A549 (cell line): ENCODE measurements at regions not wholly inside any gene's neighbourhood (a gene's known extent, or its start where the extent isn't known, plus 50 kb on each side); places are given as distances from the start of the nearest gene placed in this dataset.

ENCODE experiments used
- CBX2 ChIP-seq: fragments of 200-600 bp; sonication (generic); IDR thresholded peaks from 2 replicates; pipeline ENCODE4 v1.6.1; 2016; ENCODE audit warnings: low read depth, mild to moderate bottlenecking, borderline replicate concordance
- CEBPB ChIP-seq, 2 experiments: fragments of >200 bp in 1 of 2; sonication (Bioruptor Twin) in 1 of 2; formaldehyde crosslinking in 1 of 2; IDR thresholded peaks; 2 replicates each; pipeline ENCODE4 v1.6.1; 2012 to 2016
- CTCF ChIP-seq: fragments of >200 bp; sonication (Bioruptor Twin); formaldehyde crosslinking; IDR thresholded peaks from 3 replicates; pipeline ENCODE4 v1.5.1; 2016
- EP300 ChIP-seq, 2 experiments: fragments of >200 bp; sonication (Bioruptor Twin); formaldehyde crosslinking; IDR thresholded peaks; 2 replicates in 1 of 2; 3 replicates in 1 of 2; pipeline ENCODE4 v1.6.1; 2016 to 2017
- FOSL2 ChIP-seq, 2 experiments: fragments of 450-650 bp in 1 of 2; fragments of >200 bp in 1 of 2; sonication (Bioruptor Twin) in 1 of 2; formaldehyde crosslinking; IDR thresholded peaks; 2 replicates each; pipeline versions ENCODE4 v1.5.0 to v1.6.1; 2016 to 2020; ENCODE audit warnings: mild to moderate bottlenecking in 1 of 2, moderate library complexity in 1 of 2
- HDAC2 ChIP-seq: fragments of 200-600 bp; sonication (generic); IDR thresholded peaks from 2 replicates; pipeline ENCODE4 v1.6.1; 2016
- JUN ChIP-seq, 2 experiments: fragments of >200 bp; sonication (Bioruptor Twin); formaldehyde crosslinking; IDR thresholded peaks; 2 replicates in 1 of 2; 3 replicates in 1 of 2; pipeline ENCODE4 v1.6.1; 2016 to 2017
- MYC ChIP-seq: IDR thresholded peaks from 2 replicates; pipeline ENCODE4 v1.6.1; 2012; ENCODE audit warnings: mild to moderate bottlenecking, inconsistent platforms, low read length, improper control_type of control experiment, borderline replicate concordance
- PHF8 ChIP-seq: fragments of 200-600 bp; sonication (generic); IDR thresholded peaks from 2 replicates; pipeline ENCODE4 v1.6.1; 2016; ENCODE audit warnings: low read depth, mild to moderate bottlenecking, antibody characterized with exemption, moderate library complexity, borderline replicate concordance
- POLR2A ChIP-seq: IDR thresholded peaks from 2 replicates; pipeline ENCODE4 v1.6.1; 2012; ENCODE audit warnings: mild to moderate bottlenecking, low read length
- SREBF2 ChIP-seq: fragments of 450-650 bp; IDR thresholded peaks from 2 replicates; pipeline ENCODE4 v1.6.1; 2014; ENCODE audit warnings: mild to moderate bottlenecking, moderate library complexity

- TF ChIP-seq JUN (IDR thresholded peaks at IDR 0.05) (no peak), CBX2 (no peak), FOSL2 (IDR thresholded peaks at IDR 0.05) (no peak), FOSL2 (CRISPR knock-in tag; IDR thresholded peaks at IDR 0.05) (no peak), CTCF (no peak), EP300 (IDR thresholded peaks at IDR 0.05) (no peak), PHF8 (no peak), POLR2A (no peak), CEBPB (IDR thresholded peaks at IDR 0.05) (no peak), SREBF2 (no peak), HDAC2 (no peak), MYC (no peak)
Measured at GRCh38 chr1:82462366-82462765, 661.6 kb downstream of the ADGRL2 start.
